ENCODE measurements at regions not wholly inside any gene's neighbourhood (a gene's known extent, or its start where the extent isn't known, plus 50 kb on each side); places are given as distances from the start of the nearest gene placed in this dataset.

DNA sequence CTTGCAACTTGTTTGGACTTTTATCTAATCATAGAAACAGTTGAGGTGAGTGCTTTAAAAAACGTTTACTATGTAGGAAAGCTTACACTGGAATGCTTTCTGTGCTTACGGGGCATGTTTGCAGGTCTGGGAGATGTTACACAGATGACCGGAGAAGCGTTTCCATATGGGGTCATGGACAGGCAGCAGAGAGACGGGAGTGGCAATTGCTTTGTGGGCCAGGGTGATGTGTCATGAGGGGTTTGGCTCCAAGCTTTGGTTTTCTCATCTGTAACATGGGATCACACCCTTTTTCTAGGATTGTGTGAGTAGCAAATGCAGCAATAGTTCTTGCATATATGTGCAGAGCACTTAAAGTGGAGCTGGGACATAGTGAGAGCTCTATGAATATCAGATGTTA, 174.8 kb upstream of the MKI67 start:
- in situ Hi-C loops (cut with HindIII; ENCODE audit: low pct_ligation_motif_present, low pct_unique_long_range_greater_than_20kb, low sequenced_read_pairs), result no loop called here
- no peak for DNase-seq

DNA sequence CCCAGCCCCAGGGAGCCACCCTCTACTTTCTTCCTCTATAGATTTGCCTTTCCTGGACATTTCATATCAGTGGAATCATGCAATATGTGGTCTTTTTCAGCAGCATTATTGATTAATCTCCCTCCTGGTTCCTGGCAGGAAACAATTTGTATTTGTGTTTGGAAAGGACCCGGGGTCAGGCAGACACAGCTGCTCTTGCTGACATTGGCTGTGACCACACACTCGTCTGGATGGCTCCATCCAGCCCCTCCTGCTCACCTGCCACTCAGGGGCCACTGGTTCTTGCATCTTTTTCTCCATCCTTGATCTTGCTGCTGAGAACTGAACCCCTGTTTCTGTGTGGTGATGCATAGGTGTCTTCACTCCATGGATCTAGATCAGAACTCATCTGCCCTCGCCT, 176.6 kb upstream of the MKI67 start:
- in situ Hi-C loops (cut with HindIII; ENCODE audit: low pct_ligation_motif_present, low pct_unique_long_range_greater_than_20kb, low sequenced_read_pairs), result no loop called here
- no peak for DNase-seq

DNA sequence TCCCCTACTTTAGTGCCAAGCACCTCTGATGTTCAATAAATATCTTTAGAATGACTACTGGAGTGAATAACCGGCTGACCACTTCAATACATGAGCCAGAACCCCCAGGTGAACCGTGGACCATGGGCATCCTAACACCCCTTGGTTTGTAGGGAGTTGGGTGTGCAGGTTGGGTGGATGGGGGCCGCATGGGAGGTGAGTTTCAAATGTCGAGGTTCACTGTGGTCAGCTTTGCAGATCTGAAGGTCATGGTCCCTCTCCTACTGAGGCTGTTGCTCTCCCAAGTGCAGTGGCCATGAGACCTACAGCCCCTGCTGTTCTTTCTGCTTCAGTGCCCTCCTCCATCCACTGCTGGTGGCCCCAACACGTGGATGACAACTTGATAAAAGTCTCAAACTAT, 178.0 kb upstream of the MKI67 start:
- DNase-seq, result no peak
- in situ Hi-C loops (cut with HindIII; ENCODE audit: low pct_ligation_motif_present, low pct_unique_long_range_greater_than_20kb, low sequenced_read_pairs), result no loop called here

DNA sequence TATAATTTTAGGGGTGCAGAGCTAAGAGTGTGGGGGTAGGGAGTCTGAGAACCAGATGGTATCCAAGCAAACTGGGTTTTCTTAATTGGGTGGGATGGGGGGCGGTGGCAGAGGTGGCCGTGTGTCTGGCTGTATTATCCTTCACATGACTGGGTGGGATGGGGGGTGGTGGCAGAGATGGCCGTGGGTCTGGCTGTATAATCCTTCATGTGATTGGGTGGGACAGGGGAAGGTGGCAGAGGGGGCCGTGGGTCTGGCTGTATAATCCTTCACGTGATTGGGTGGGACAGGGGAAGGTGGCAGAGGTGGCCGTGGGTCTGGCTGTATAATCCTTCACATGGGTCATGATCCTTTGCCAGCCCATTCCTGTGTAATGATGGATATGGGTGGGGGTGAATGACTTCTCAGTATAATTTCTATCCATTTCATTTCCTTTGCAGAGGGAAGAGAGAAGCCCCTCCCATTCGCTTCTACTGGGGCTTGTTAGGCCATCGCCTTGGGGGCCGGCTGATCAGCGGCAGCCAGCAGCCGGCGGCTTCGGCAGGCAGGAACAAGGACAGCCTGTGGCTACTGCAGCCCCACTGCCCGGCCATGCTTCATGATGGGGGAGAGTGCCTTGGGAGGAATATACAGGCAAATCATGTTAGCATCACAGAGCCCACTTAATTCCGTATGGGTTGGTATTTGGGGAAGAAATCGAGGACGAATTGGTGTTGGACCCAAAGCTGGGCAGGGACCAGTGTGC, 179.6 kb upstream of the MKI67 start:
- in situ Hi-C loops (cut with HindIII; ENCODE audit: low pct_ligation_motif_present, low pct_unique_long_range_greater_than_20kb, low sequenced_read_pairs), result no loop called here
- no peak for DNase-seq

DNA sequence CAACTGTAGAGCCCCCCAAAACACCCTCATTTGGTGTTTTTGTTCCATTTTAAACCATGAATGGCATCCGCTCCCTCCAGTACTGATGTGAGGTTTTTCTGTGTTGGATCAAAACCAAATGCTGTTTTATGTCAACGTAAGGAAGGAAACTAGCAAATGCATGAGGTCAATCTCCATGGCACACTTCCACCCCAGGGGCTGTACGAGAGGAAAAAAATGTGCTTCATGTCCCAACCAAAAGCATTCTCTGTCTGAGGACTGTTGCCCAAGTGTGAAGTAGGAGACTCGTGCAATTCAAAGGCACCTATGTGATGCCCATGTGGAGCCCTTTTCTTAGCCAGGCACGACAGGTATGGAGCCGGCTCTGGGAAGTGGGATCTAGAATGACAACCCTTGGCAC, 180.3 kb upstream of the MKI67 start:
- no peak for DNase-seq
- in situ Hi-C loops (cut with HindIII; ENCODE audit: low pct_ligation_motif_present, low pct_unique_long_range_greater_than_20kb, low sequenced_read_pairs), result no loop called here

DNA sequence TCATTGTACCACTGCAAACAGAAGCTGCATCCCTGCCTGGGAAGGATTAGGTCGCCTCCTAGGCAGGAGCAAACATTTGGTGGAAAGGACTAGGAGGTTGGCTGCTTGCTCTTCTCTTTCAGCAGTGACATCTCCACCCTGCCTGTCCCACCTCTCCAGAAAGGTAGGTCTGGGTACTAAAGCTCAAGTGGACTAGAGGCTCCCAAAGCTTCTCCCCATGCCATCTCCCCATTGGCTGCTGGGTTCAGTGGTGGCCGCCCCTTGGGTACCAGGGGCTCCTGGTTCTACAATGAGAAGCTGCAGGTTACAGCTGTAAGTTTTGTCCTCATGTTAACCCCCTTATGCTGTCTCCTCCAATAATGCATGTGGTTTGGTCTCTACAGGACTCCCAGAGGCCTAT, 180.7 kb upstream of the MKI67 start:
- no peak for DNase-seq
- in situ Hi-C loops (cut with HindIII; ENCODE audit: low pct_ligation_motif_present, low pct_unique_long_range_greater_than_20kb, low sequenced_read_pairs), result no loop called here

DNA sequence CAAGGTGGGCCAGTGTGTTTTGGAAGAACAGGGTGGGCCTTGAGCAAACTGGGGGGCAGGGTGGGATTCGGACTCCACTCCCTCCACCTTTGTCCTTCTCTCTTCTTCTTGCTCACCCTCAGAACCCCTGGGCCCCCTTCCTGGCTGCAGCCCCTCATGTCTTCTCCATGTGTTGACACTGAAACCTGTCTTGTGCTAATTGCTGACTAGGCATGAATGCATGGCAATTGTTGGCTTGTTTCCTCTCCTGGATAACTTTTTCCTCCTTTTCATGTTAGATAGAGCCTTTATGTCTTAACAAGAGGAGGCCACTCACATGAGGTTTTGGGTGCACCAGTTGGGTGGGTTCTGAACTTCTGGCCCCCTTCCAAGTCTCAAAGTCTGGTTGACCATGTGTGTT, 181.6 kb upstream of the MKI67 start:
- no peak for DNase-seq
- in situ Hi-C loops (cut with HindIII; ENCODE audit: low pct_ligation_motif_present, low pct_unique_long_range_greater_than_20kb, low sequenced_read_pairs), result no loop called here

DNA sequence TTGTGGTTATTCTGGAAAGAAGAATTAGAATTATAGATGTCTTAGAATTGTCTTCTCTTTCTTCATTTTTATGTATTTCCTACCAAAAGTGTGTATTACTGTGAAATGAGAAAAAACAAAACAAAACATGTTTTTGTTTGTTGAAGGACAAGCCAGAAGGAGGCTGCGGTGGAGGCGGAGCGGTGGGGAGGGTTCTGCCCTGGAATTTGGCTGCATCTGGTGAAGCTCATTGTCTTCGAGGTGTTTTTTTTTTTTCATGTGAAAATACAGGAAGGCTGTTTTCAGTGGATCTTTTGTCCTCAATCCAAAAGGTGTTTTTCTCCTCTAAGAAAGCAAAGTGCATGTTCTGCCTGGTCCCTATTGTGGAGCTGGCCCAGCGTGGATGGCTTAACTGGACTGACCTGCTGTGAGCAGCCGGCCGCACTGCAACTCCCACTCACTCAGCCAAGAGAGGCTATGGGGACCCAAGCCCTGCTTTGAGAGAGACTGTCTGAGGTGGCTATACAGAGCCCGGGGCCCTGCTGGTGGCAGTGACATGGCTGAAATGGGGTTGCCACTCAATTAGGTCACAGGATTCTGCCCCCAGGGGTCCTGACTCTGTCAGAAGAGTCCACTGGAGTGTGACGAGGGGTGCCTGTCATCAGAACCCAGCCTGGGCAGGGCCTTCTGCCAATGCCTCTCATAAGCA, 184.9 kb upstream of the MKI67 start:
- in situ Hi-C loops (cut with HindIII; ENCODE audit: low pct_ligation_motif_present, low pct_unique_long_range_greater_than_20kb, low sequenced_read_pairs), result no loop called here

DNA sequence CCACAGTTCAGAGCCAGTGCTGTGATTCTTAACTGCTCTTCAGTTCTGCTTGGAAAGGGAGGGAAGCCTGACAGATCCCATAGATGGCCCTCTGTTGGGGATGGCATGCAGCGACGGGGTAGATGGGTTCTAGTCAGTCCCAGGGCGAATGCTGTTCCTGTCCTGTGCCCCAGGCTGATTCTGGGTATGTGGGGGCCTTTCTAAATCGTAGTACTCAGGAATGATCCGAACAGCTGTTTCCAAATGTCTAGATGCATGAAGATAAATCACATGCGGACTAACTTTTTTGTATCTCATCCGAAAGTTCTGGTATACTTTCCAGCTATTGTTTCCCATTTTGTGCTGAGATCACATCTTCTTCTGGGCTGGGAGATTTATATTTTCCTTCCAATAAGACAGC, 186.0 kb upstream of the MKI67 start:
- no peak for DNase-seq
- in situ Hi-C loops (cut with HindIII; ENCODE audit: low pct_ligation_motif_present, low pct_unique_long_range_greater_than_20kb, low sequenced_read_pairs), result no loop called here

More for the DNA sequence above, 184.9 kb upstream of the MKI67 start:
- no peak for DNase-seq

DNA sequence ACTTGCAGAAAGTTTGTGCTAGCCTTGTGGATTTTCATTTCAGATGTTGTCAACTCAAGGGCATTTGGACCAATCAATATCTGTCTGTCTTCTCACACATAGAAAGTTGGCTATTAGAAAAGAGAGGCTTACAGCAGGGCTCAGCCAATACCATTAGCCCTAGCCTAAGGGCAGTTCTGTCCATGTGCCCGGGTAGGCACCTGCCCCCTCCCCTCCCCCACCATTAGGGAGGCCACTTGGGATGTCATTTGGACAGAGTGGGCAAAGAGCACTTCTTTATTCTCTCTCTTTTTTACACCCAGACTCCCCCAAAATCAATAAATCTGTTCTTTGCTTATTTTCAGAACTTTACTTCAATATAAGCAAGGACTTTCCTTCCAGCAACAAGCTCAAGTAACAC, 188.5 kb upstream of the MKI67 start:
- in situ Hi-C loops (cut with HindIII; ENCODE audit: low pct_ligation_motif_present, low pct_unique_long_range_greater_than_20kb, low sequenced_read_pairs), result no loop called here
- DNase-seq, result no peak

DNA sequence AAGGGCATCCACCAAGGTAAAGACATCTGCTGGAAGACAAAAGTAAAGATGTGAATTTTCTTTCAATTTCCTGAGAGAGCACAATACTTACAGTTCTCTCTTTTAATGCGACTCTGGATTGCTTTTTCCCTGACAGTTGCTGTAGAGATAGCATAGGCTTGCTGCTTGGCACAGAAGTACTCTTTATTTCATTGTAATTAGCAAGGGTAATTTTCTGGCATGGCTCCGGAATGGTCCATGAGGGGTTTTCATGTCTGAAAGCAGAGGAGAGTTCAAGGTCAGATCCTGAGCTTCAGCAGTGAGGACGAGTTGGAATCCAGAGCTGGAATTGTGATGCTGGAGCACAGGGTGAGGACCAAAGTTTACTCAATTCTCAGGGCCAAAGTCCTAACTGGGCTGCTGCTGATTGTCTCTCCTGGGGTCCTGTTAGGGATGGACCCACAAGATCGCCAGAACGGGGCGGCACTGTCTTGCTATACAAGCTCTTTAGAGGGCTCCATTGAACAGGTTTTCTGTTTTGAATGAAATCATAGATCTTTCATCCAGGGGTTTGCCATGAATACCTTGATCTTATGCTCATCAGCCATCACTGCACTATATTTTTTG, 190.0 kb upstream of the MKI67 start:
- DNase-seq, result no peak
- in situ Hi-C loops (cut with HindIII; ENCODE audit: low pct_ligation_motif_present, low pct_unique_long_range_greater_than_20kb, low sequenced_read_pairs), result no loop called here

DNA sequence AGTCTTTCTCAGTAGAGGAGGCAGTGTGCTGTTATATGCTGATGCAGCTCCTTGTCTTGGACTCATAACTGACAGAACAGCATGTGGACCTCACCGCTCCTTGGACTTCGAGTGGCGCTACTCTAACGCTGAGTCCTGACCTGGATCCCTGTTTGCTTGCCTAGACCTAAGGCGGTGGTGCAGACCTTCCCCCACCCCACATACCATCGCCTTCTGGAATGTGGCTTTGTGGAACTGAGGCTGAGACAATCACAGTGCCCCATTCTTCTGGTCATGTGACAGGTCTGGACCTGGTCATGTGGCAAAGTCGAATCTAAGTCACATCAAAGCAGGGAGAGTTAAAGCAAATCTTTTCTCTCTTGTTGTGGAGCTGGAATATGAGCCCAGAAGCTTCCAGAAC, 190.7 kb upstream of the MKI67 start:
- in situ Hi-C loops (cut with HindIII; ENCODE audit: low pct_ligation_motif_present, low pct_unique_long_range_greater_than_20kb, low sequenced_read_pairs), result no loop called here
- DNase-seq, result no peak

DNA sequence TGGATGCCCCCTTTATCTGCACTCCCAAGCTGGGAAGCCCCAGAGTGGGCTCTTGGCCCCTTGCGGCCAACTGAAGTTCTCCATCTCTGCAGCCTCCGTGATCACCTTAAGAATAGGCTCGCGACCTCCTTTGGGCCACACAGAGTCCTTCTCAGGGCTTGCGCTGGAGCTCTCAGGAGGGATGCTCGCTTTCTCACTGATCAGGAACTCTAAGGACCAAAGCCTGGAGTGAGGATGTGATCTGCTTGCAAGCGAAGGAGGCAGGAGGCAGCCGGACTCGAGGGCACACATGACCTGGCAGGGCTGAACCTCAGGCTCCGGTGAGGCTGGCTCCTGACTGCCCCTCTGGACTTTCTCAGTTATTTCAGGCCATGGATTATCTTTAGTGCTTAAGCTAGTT, 192.1 kb upstream of the MKI67 start:
- no peak for DNase-seq
- in situ Hi-C loops (cut with HindIII; ENCODE audit: low pct_ligation_motif_present, low pct_unique_long_range_greater_than_20kb, low sequenced_read_pairs), result no loop called here

DNA sequence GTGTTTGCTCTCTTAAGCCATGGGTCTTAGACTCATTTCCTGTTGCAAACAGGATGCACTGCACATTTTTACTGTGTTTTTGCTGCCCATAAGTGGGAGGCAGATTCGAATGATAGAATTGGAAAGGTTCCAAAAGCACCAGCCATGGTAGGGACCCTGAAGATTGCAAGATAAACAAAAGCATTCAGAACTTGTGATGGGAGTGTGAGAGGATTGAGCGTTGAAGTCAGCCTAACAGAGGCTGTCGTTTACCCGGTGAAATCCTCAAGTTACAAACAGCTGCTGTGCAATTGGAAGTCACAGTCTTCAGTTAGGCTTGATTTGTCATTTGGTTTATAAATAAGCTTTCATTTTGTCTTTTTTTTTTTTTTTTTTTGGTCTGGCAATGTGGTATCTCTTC, 192.7 kb upstream of the MKI67 start:
- in situ Hi-C loops (cut with HindIII; ENCODE audit: low pct_ligation_motif_present, low pct_unique_long_range_greater_than_20kb, low sequenced_read_pairs), result no loop called here
- no peak for DNase-seq

DNA sequence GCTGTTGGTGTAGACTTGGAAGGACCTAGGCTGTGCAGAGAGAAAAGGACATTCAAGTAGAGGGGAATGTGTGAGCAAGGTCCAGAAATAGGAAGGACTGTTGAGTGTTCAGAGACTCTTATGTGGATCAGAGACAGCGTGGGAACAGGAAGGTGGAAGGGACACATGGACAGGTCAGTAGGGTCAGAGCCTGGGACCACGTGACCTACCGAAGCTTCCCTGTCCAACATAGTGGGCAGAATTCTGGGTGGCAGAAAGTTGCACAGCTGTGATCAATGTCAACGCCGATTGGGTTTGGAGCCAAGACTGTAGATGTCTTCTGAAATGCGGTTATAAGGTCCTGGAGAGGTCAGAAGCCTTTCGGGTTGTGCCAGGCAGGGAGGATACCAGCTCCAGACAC, 195.9 kb upstream of the MKI67 start:
- in situ Hi-C loops (cut with HindIII; ENCODE audit: low pct_ligation_motif_present, low pct_unique_long_range_greater_than_20kb, low sequenced_read_pairs), result no loop called here
- no peak for DNase-seq

DNA sequence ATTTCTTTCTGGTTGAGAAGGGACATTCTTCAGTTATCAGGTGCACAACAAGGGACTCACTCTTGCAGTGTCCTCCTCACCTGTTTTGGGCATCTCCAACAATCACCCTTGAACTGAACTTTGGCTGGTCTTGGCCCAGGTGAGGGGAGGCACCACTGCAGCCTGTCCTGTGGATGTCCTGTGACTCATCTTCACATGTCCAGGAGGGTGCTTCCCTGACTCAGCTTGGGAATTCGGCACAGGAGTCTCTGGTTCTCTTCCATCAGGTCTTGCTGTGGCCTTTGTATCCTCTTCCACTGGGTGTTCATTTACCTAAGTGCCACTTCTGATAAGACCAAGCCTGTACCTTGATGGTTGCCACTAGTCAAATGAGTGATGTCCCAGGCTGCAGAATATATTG, 196.7 kb upstream of the MKI67 start:
- in situ Hi-C loops (cut with HindIII; ENCODE audit: low pct_ligation_motif_present, low pct_unique_long_range_greater_than_20kb, low sequenced_read_pairs), result no loop called here
- DNase-seq, result no peak

DNA sequence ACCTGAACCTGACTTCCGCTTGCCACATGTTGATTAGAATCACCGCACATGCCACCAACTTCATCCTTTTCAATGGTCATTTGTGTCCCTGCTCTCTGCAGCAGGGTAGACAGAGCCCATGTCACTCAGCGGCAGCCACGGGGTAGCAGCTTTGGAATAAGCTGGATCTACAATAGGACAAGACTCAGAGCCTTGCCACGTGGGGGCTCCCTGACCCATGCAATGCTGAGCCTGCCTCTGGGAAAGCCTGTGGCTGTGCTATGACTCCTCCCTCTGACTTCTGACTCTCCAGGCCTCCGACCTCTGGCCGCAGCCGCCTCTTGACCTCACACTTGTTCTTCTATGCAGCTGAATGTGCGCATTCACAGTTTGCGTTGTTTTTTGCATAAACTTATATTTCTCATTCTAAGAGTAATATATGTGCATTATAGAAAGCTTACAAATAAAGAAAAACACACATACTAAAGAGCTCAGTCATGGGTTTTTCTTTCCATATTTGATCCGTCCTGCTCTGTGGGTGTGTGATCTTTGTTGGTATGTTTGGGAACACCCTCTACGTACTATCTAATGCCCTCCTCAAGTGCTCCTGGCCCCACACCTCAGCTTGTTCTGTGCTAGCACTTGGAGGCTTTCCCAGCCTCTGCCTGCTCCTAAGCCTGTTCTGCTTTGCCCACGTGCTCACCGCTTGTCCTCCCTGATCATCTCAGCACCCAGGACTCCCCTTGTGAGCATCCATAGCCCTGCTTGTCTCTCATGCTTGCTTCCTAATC, 198.0 kb upstream of the MKI67 start:
- in situ Hi-C loops (cut with HindIII; ENCODE audit: low pct_ligation_motif_present, low pct_unique_long_range_greater_than_20kb, low sequenced_read_pairs), result no loop called here
- DNase-seq, result no peak

DNA sequence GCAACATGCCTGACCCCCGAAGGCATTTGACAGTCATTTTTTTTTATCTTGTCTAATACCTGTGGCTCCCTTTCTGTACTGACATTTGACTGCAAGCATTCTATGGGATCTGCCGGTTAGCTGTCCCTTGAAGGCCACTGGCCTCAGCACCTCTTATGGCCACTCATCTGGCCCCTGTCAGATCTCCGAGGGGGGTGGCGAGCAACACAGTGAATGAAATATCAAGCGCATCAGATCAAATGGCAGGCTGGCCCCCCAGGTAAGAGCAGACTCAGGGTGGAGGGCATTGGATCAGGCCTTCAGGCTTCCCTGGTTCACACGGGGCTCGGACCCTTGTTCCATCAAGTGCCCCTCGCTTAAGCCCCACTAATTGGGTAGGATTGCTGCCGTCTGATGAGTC, 199.6 kb upstream of the MKI67 start:
- DNase-seq, result no peak
- in situ Hi-C loops (cut with HindIII; ENCODE audit: low pct_ligation_motif_present, low pct_unique_long_range_greater_than_20kb, low sequenced_read_pairs), result no loop called here

DNA sequence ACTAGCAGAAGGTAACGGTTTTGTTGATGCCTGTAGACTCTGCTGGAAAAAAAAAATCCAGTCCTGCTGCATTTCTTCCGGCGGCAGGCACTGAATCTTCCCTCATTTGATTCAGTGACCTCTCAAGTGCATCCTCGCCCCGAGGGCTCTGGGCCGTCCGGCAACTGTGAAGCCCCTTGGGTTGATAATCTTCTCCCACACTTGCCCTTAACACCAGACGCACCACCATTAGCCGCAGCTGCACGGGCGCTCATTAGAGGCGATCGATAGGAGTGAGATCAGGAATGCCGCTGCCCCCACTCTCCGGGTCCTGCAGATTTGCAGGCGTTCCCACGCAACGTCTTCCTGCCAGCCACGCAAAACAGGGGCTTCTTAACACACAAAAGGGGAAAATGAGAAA, 200.0 kb upstream of the MKI67 start:
- in situ Hi-C loops (cut with HindIII; ENCODE audit: low pct_ligation_motif_present, low pct_unique_long_range_greater_than_20kb, low sequenced_read_pairs), result no loop called here
- no peak for DNase-seq
